ENCODE measurements at regions not wholly inside any gene's neighbourhood (a gene's known extent, or its start where the extent isn't known, plus 50 kb on each side); places are given as distances from the start of the nearest gene placed in this dataset.

- Histone ChIP-seq H2AFZ (no peak overlapping the region), H3F3A (ENCODE audit: insufficient read depth, low read depth) (no peaks in the 10 kb centered on the region), H3K36me3 (ENCODE audit: low read depth) (no peaks in the 10 kb centered on the region), H3K4me1 (replicated peaks; ENCODE audit: insufficient read depth) (no peaks in the 10 kb centered on the region; the same call in 1 of the 2 replicates), H3K27ac (no peak overlapping the region), H3K9me2 (ENCODE audit: insufficient read depth) (0 out of 2 replicates have a peak, but pooled peaks cover 3% of the 10 kb centered on the region), H3K79me2 (ENCODE audit: low read depth) (no peaks in the 10 kb centered on the region), H3K4me2 (no peak overlapping the region), H3K9me3 (ENCODE audit: insufficient read depth, low read depth) (no peaks in the 10 kb centered on the region), H3K27me3 (ENCODE audit: insufficient read depth, low read depth) (no peaks in the 10 kb centered on the region), H4K20me1 (ENCODE audit: insufficient read depth) (no peaks in the 10 kb centered on the region), H3K4me3 (no peak overlapping the region)
- intact Hi-C loops (cut with micrococcal nuclease; ENCODE audit: unreplicated experiment), result no loop called here
- ChIA-PET POLR2A (ENCODE audit: unreplicated experiment) (no interaction called here), CTCF (no interaction called here)
- TF ChIP-seq CTCF (conservative IDR thresholded peaks at IDR 0.05) (no peak), EZH2 (IDR thresholded peaks at IDR 0.05; ENCODE audit: low read depth) (no peak)
- no TSS peak for BruUV-seq (replicated peaks)
- no peak for DNase-seq
These were observed 303.4 kb upstream of the PRMT6 start for GRCh38 chr1:106753066-106753465.

- H3K79me2 ChIP-seq (ENCODE audit: low read depth), result no peaks in the 10 kb centered on the region
- H3F3A ChIP-seq (ENCODE audit: insufficient read depth, low read depth), result no peaks in the 10 kb centered on the region
- H3K9me3 ChIP-seq (ENCODE audit: insufficient read depth, low read depth), result no peaks in the 10 kb centered on the region
- no peak overlapping the region for H3K27ac ChIP-seq
- no peak overlapping the region for H2AFZ ChIP-seq
- no TSS peak for BruUV-seq (replicated peaks)
- no peak overlapping the region for H3K4me3 ChIP-seq
- no peaks in the 10 kb centered on the region for H4K20me1 ChIP-seq (ENCODE audit: insufficient read depth)
- 0 out of 2 replicates have a peak, but pooled peaks cover 3% of the 10 kb centered on the region for H3K9me2 ChIP-seq (ENCODE audit: insufficient read depth)
- H3K36me3 ChIP-seq (ENCODE audit: low read depth), result no peaks in the 10 kb centered on the region
- no peaks in the 10 kb centered on the region for H3K27me3 ChIP-seq (ENCODE audit: insufficient read depth, low read depth)
- no peak for DNase-seq
- ChIA-PET POLR2A (ENCODE audit: unreplicated experiment) (no interaction called here), CTCF (no interaction called here)
- no peaks in the 10 kb centered on the region; the same call in 1 of the 2 replicates for H3K4me1 ChIP-seq (replicated peaks; ENCODE audit: insufficient read depth)
- intact Hi-C loops (cut with micrococcal nuclease; ENCODE audit: unreplicated experiment), result no loop called here
- H3K4me2 ChIP-seq, result no peak overlapping the region
- TF ChIP-seq CTCF (conservative IDR thresholded peaks at IDR 0.05), result no peak
- no peak for TF ChIP-seq EZH2 (IDR thresholded peaks at IDR 0.05; ENCODE audit: low read depth)
These were observed 301.5 kb upstream of the PRMT6 start for GRCh38 chr1:106754957-106755356.

GRCh38 chr1:106755682-106756406, 300.6 kb upstream of the PRMT6 start:
- Histone ChIP-seq H3K27me3 (ENCODE audit: insufficient read depth, low read depth) (no peaks in the 10 kb centered on the region), H3K79me2 (ENCODE audit: low read depth) (no peaks in the 10 kb centered on the region), H3K36me3 (ENCODE audit: low read depth) (no peaks in the 10 kb centered on the region), H4K20me1 (ENCODE audit: insufficient read depth) (no peaks in the 10 kb centered on the region), H3K4me2 (no peak overlapping the region), H3K4me3 (no peak overlapping the region), H3K27ac (no peak overlapping the region), H3K9me3 (ENCODE audit: insufficient read depth, low read depth) (no peaks in the 10 kb centered on the region), H2AFZ (no peak overlapping the region), H3K4me1 (replicated peaks; ENCODE audit: insufficient read depth) (no peaks in the 10 kb centered on the region; the same call in 1 of the 2 replicates), H3F3A (ENCODE audit: insufficient read depth, low read depth) (no peaks in the 10 kb centered on the region), H3K9me2 (ENCODE audit: insufficient read depth) (0 out of 2 replicates have a peak, but pooled peaks cover 3% of the 10 kb centered on the region)
- TF ChIP-seq CTCF (conservative IDR thresholded peaks at IDR 0.05), result no peak
- TF ChIP-seq EZH2 (IDR thresholded peaks at IDR 0.05; ENCODE audit: low read depth), result no peak
- ChIA-PET POLR2A (ENCODE audit: unreplicated experiment) (no interaction called here), CTCF (no interaction called here)
- no TSS peak for BruUV-seq (replicated peaks)
- DNase-seq, result peak; percentile 7 to 46
- intact Hi-C loops (cut with micrococcal nuclease; ENCODE audit: unreplicated experiment), result no loop called here

All from PC-9 (cell line).